HG02943 (cell line): ENCODE measurements at regions not wholly inside any gene's neighbourhood (a gene's known extent, or its start where the extent isn't known, plus 50 kb on each side); places are given as distances from the start of the nearest gene placed in this dataset.
"Not testable (repeated sequence)": the region's sequence is repeated elsewhere in the genome, so short reads cannot be mapped to it uniquely, and the experiment has no call there.

Experiments
- ATAC-seq: cut with Tn5 transposase; IDR thresholded peaks from one replicate; pipeline ENCODE4 v1.9.1; 2021; ENCODE audit warnings: mild to moderate bottlenecking, low read depth, moderate library complexity; ENCODE audit not compliant: unreplicated experiment

DNA sequence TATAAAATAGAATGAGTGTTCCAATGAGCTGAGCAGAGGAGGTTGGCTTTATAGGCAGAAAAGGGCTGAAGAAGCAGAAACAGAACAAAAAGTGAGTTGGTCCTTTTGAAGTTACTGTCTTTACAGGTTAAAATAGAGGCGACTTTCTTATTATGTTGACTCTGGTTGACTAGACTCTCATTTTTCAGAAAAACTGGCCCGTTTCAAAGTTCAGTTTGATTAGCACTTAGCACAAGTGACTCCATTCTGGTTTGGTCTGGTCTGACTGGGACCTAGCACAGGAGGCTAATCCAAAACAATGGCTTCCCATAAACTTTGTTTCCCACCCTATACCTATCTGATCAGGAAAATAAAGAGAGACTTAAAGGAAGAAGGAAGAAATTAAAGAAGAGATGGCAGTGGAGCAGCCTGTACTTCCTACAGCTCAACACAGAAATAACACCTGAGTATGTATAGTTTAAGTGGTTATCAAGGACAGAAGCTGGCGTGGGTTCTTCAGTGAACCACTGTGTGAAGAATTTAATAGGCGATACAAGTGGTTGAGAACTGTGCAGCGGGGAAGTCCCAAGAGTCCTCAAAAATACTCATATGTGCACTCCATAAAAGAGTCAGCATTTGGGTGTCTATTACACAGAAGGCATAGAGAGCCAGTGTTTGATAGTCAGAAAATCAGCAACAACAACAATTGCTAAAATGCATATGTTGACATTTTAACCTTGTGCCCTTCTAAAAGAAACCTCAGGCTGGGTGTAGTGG is 554.8 kb upstream of the HTR2C start:
- ATAC-seq = no peak

- no peak for ATAC-seq
Measured at GRCh38 chrX:114017086-114017485, 566.8 kb upstream of the HTR2C start.

GRCh38 chrX:114015966-114016365 is 567.9 kb upstream of the HTR2C start:
- no peak for ATAC-seq

DNA sequence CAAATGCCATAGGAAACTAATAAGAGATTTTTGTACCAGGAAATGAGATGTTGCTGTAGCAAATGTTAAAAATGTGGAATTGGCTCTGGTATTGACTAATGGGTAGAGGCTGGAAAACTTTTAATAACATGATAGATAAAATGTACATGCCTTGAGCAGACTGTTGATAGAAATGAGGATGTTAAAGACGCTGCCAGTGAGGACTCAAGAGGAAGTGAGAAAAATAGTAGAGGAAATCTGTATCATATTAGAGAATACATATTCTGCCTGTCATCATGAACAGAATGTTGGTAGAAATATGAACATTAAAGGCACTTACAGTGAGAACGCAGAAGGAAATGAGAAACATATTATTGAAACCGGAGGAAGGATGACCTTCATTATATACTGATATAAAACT is 577.2 kb upstream of the HTR2C start:
- ATAC-seq = no peak

DNA sequence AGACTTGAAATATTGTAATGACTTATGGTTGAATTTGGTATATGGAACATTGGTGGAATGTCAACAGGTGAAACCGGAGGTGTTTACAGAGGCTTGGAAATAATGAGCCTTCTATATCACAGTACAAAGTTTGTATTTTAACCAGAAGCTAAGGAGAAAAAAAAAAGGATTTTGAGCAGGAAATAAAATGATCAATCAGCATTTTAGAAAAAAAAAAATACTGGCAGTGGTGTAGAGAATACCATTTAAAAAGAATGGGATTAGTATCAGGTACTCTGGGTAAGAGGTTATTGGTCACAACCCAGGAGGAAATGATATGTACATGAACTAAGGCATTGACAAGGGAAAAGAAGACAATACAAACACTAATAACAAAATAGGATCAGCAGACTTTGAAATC is 587.1 kb upstream of the HTR2C start:
- no peak for ATAC-seq

DNA sequence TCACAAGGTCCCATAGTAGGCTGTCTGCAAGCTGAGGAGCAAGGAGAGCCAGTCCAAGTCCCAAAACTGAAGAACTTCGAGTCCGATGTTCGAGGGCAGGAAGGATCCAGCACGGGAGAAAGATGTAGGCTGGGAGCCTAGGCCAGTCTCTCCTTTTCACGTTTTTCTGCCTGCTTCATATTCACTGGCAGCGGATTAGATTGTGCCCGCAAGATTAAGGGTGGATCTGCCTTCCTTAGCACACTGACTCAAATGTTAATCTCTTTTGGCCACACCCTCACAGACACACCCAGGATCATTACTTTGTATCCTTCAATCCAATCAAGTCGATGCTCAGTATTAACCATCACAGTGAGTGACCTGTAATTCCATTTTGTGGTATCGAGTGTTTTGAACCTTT is 592.2 kb upstream of the HTR2C start:
- not testable (repeated sequence) for ATAC-seq

DNA sequence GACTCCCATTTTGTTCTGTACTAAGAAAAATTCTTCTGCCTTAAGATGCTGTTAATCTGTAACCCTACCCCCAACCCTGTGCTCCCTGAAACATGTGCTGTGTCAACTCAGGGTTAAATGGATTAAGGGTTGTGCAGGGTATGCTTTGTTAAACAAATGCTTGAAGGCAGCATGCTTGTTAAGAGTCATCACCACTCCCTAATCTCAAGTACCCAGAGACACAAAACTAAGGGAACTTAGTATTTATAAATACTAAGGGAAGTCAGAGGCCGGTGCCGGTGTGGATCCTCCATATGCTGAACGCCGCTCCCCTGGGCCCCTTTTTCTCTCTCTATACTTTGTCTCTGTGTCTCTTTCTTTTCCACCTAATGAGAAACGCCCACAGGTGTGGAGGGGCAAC is 593.2 kb upstream of the HTR2C start:
- ATAC-seq = not testable (repeated sequence)

DNA sequence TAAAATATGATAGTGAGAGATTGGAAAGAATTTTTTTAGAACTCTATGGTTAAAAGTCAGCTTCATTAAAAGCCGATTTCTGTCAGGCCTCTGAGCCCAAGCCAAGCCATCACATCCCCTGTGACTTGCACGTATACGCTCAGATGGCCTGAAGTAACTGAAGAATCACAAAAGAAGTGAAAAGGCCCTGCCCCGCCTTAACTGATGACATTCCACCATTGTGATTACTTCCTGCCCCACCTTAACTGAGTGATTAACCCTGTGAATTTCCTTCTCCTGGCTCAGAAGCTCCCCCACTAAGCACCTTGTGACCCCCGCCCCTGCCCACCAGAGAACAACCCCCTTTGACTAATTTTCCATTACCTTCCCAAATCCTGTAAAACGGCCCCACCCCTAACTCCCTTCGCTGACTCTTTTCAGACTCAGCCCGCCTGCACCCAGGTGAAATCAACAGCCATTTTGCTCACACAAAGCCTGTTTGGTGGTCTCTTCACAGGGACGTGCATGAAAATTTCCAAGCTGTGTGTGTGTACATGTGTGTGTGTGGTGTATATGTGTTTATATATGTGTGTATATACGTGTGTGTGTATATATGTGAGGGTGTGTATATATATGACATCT is 595.5 kb upstream of the HTR2C start:
- not testable (repeated sequence) for ATAC-seq

DNA sequence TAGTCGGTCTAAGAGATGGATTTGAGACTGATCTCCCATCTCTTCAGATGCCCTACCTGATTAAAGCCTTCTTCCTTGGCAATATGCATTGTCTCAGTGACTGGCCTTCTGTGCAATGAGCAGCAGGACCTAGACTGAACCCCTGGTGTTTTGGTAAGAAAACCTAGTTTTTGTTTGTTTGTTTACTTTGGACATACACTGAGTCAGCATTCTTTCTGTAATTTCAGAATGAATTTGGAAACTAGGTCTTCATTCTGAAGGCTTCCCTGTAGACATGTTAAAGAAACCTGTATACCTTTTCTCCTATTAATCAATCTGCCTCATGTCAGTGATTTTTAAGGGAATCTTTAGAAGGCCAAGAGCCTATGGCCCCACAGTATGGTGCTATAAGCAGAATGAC is 597.5 kb upstream of the HTR2C start:
- no peak for ATAC-seq

DNA sequence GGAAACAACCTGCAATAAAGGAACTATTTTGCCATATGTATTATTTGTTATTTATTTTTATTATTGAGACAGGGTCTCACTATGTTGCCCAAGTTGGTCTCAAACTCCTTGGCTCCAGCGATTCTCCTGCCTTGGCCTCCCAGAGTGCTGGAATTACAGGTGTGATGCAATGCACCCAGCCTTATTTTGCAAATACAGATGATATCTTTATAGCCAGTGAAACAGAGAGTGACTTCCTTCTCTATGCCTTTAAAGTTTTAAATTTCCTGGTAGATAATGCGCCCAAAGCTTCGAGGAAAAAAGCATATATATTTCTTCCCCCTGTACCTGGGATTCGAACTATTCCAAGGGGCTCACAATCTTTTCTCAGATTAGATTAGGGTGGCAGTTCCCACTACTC is 601.1 kb upstream of the HTR2C start:
- no peak for ATAC-seq

DNA sequence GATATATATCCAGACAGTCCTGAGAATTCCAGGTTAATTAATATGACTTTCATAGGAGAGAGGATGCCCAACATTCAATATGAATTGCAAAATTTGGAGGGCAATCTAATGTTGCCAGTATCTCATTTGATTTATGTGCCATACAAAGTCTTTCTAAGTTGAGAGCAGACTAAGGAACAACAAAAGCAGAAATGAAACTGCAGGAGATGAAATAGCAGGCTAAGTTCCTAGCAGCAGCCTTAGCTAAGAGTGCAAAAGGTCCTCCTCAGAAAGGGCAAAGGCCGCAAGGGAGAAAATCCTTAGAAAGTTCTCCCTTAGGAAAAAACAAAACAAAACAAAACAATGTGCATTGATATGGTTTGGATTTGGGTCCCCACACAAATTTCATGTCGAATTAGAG is 602.9 kb upstream of the HTR2C start:
- no peak for ATAC-seq

DNA sequence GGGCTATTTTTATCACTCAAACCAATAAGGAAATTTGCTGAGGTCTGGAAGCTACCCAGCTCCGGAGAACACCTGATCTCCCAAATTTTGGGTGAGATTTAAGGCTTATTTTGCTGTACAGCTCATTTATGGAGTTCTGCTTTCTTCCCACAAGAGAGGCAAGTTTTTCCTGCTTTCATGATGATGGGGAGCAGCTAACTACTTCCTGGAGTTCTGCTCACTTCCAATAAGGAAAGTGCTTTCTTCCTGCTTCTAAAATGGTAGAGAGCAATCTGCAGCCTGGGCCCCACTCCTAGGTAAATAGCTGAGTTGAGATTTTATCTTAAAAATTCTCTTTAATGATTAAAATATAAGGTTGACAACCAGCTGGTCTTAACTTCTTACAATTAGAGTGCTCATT is 606.0 kb upstream of the HTR2C start:
- no peak for ATAC-seq

DNA sequence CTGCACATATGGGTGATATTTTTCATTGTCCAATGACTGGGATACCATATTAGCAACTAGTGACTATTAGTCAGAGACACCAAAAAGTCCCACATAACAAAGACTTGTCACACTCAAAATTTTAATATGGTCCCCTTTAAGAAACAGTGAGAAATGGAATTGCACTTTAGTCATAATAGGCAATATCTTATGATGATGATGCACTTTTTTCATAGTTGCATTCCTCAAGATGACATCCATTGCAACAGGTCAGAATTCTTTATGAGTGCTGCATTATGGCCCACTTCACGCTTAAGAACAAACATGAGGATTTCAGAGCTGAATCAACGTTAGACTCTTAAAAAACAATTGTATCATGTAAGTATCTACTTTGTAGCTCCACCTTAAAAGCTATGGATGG is 608.4 kb upstream of the HTR2C start:
- no peak for ATAC-seq

- ATAC-seq = no peak
Measured at GRCh38 chrX:113974881-113975280, 609.0 kb upstream of the HTR2C start.

- ATAC-seq = no peak
Measured at GRCh38 chrX:113973706-113974105, 610.2 kb upstream of the HTR2C start.

DNA sequence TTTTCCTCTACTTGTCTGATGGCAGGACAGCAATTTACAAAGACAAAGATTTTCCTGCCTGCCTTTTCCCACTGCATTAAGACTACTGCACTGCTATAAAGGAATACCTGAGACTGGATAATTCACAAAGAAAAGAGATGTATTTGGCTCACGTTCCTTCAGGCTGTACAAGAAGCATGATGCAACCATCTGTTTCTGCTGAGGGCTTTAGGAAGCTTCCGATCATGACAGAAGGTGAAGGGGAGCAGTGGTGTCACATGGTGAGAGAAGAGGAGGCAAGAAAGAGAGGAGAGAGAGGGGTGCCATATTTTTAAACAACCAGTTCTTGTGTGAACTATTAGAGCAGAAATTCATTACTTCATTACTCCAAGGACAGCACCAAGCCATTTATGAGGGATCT is 617.1 kb upstream of the HTR2C start:
- no peak for ATAC-seq

DNA sequence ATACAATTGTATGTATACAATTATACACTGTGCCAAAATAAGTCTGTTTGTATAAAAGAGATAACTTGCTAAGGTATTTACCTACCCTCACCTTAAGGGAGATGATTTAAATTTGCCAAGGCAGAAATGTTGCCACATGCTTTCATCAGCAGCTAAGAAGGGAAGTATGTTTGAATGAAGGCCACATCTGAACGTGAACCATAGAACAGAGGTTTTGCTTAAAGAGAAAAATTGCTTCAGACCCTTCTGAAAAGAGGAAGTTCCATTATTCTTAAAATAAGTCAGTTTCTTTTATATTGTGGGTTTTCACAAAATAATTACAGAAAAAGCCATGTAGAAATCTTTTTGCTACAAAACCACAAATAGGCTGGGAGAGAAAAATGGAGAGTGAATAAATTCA is 621.5 kb upstream of the HTR2C start:
- ATAC-seq = no peak

- ATAC-seq = no peak
Measured at GRCh38 chrX:113959912-113960626, 623.8 kb upstream of the HTR2C start.

GRCh38 chrX:113956936-113957335 is 627.0 kb upstream of the HTR2C start:
- ATAC-seq = no peak

DNA sequence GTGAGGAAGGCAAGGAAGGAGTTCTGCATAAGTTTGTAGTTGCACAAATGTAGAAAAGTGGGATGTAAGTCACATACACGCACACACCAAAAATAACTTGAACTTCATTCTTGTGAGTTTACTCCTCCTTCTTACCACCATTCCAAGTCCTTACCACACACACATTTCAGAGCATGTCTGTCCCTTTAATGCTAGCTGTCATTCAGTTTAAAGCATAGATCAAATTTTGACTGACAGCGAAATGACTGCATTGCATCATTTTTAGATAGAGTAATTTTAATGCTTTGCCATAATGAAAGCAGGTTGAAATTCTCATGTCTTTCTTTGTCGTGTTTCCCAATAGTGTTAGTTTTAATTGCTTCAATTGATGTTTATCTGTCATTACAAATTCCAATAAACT is 629.6 kb upstream of the HTR2C start:
- ATAC-seq = no peak

DNA sequence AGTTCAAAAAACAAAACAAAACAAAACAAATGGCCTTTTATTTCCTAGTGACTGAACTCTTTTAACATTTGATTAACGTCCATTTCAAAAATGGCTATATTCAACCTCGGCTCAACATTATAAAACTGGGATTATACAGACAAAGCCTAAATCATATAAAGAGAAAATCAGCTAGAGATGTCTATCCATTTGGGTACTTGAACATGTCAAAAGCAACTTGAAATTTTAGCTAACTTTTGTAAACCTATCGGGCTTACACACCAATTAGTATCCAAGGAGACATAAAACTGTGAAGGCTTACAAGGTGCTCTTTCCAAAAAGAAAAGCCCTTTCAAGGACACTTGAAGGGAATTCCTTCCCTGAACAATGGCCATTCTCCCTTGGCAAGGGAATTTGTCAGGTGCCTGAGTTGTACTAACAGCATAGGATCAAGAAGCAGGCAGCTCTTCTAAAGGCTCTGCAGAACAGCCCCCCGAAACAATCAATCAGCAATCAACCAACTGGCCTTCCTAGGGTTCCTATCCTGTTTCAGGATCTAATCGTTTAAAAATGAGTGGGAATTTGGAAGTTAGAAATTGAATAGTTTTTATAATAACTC is 633.7 kb upstream of the HTR2C start:
- no peak for ATAC-seq
